ENCODE measurements at regions not wholly inside any gene's neighbourhood (a gene's known extent, or its start where the extent isn't known, plus 50 kb on each side); places are given as distances from the start of the nearest gene placed in this dataset.
"Not testable (repeated sequence)": the region's sequence is repeated elsewhere in the genome, so short reads cannot be mapped to it uniquely, and the experiment has no call there.

GRCh38 chr9:38127271-38127839, 58.3 kb upstream of the SHB start:
- DNase-seq (ENCODE audit: low read depth in 2 of 2) = no peak

- DNase-seq (ENCODE audit: low read depth in 2 of 2) = no peak
Measured at GRCh38 chr9:38126730-38127129, 57.7 kb upstream of the SHB start.

GRCh38 chr9:38125889-38126288, 56.9 kb upstream of the SHB start:
- DNase-seq (ENCODE audit: low read depth in 2 of 2) = no peak

- DNase-seq (ENCODE audit: low read depth in 2 of 2) = not testable (repeated sequence)
Measured at GRCh38 chr9:38123359-38123758, 54.3 kb upstream of the SHB start.

GRCh38 chr9:38120961-38121360, 51.9 kb upstream of the SHB start:
- no peak for DNase-seq (ENCODE audit: low read depth in 2 of 2)

- DNase-seq (ENCODE audit: low read depth in 2 of 2) = no peak
Measured at GRCh38 chr9:38119560-38120236, 50.7 kb upstream of the SHB start.

GRCh38 chr9:38118862-38119438, 49.9 kb upstream of the SHB start:
- no peak for DNase-seq (ENCODE audit: low read depth in 2 of 2)

Measured in stimulated activated CD8-positive, alpha-beta memory T cell treated with anti-CD3 and anti-CD28 coated beads, Interleukin-2, amount 100 ng/mL, for 1 hour (primary cell).